Naive B cell (primary cell): ENCODE measurements at regions not wholly inside any gene's neighbourhood (a gene's known extent, or its start where the extent isn't known, plus 50 kb on each side); places are given as distances from the start of the nearest gene placed in this dataset.
"Not testable (repeated sequence)": the region's sequence is repeated elsewhere in the genome, so short reads cannot be mapped to it uniquely, and the experiment has no call there.

Experiments
- ATAC-seq, 2 donors: fragments of 150-1000 bp; cut with Tn5 transposase; 2 replicates each; pipeline ENCODE4 v1.10.0; 2021; ENCODE audit warnings: low read depth in 2 of 2, mild to moderate bottlenecking in 2 of 2, moderate library complexity in 2 of 2
- DNase-seq: peaks from one replicate; pipeline ENCODE4 v3.0.0; 2022
- H3K27ac Mint-ChIP-seq, 6 donors: one replicate each; pipeline ENCODE4 v1.8.0; 2020 to 2022; ENCODE audit warnings: mild to moderate bottlenecking in 6 of 6, mixed read lengths in 6 of 6, moderate library complexity in 5 of 6, inconsistent platforms in 2 of 6
- H3K27me3 Mint-ChIP-seq, 3 donors: one replicate each; pipeline ENCODE4 v1.8.0; 2021 to 2022; ENCODE audit warnings: mixed read lengths in 3 of 3, mild to moderate bottlenecking in 1 of 3
- H3K36me3 Mint-ChIP-seq, 2 donors: one replicate each; pipeline ENCODE4 v1.8.0; 2020 to 2022; ENCODE audit warnings: mixed read lengths in 2 of 2, inconsistent platforms in 1 of 2, mild to moderate bottlenecking in 1 of 2
- H3K4me1 Mint-ChIP-seq, 3 donors: one replicate each; pipeline ENCODE4 v1.8.0; 2020 to 2022; ENCODE audit warnings: mixed read lengths in 3 of 3, inconsistent platforms in 1 of 3, mild to moderate bottlenecking in 1 of 3, moderate library complexity in 1 of 3
- H3K4me3 Mint-ChIP-seq, 8 donors: one replicate each; pipeline ENCODE4 v1.8.0; 2020 to 2022; ENCODE audit warnings: mild to moderate bottlenecking in 8 of 8, mixed read lengths in 8 of 8, moderate library complexity in 8 of 8, inconsistent platforms in 2 of 8
- H3K9me3 Mint-ChIP-seq, 7 donors: one replicate each; pipeline ENCODE4 v1.8.0; 2020 to 2022; ENCODE audit warnings: mixed read lengths in 7 of 7, mild to moderate bottlenecking in 5 of 7, inconsistent platforms in 2 of 7, moderate library complexity in 1 of 7

- not testable (repeated sequence) for ATAC-seq, H3K27ac Mint-ChIP-seq, H3K4me3 Mint-ChIP-seq, H3K27me3 Mint-ChIP-seq, H3K4me1 Mint-ChIP-seq, H3K36me3 Mint-ChIP-seq, DNase-seq
- H3K9me3 Mint-ChIP-seq, result peaks cover 0 to 14% (median 3%) of the 10 kb centered on the region in 7 donors
Measured at GRCh38 chr5:167427641-167428040, 863.8 kb upstream of the WWC1 start.

- no peak overlapping the region for H3K27ac Mint-ChIP-seq
- no peaks in the 10 kb centered on the region for H3K4me1 Mint-ChIP-seq
- no peaks in the 10 kb centered on the region for H3K36me3 Mint-ChIP-seq
Measured at GRCh38 chr5:167440846-167441245, 850.6 kb upstream of the WWC1 start.

GRCh38 chr5:167442922-167443321 is 848.5 kb upstream of the WWC1 start:
- Mint-ChIP-seq H3K27ac (no peak overlapping the region), H3K4me3 (no peak overlapping the region), H3K4me1 (no peaks in the 10 kb centered on the region), H3K9me3 (peaks cover 0 to 2% (median 0%) of the 10 kb centered on the region in 7 donors), H3K27me3 (no peaks in the 10 kb centered on the region), H3K36me3 (no peaks in the 10 kb centered on the region)
- DNase-seq (no peak), ATAC-seq (no peak)

More at GRCh38 chr5:167440846-167441245, 850.6 kb upstream of the WWC1 start:
- Mint-ChIP-seq H3K4me3 (no peak overlapping the region), H3K27me3 (no peaks in the 10 kb centered on the region), H3K9me3 (peaks cover 0 to 4% (median 0%) of the 10 kb centered on the region in 7 donors)
- ATAC-seq (no peak), DNase-seq (no peak)

GRCh38 chr5:167447466-167448375 is 843.7 kb upstream of the WWC1 start:
- H3K27ac Mint-ChIP-seq, result no peak overlapping the region
- no peaks in the 10 kb centered on the region for H3K27me3 Mint-ChIP-seq
- H3K9me3 Mint-ChIP-seq, result peaks cover 0 to 3% (median 0%) of the 10 kb centered on the region in 7 donors

GRCh38 chr5:167448376-167448775 is 843.1 kb upstream of the WWC1 start:
- no peaks in the 10 kb centered on the region for H3K4me1 Mint-ChIP-seq
- no peak for DNase-seq
- H3K27ac Mint-ChIP-seq, result no peak overlapping the region
- H3K9me3 Mint-ChIP-seq, result peaks cover 0 to 4% (median 0%) of the 10 kb centered on the region in 7 donors
- H3K36me3 Mint-ChIP-seq, result no peaks in the 10 kb centered on the region
- H3K27me3 Mint-ChIP-seq, result no peaks in the 10 kb centered on the region
- ATAC-seq, result no peak
- H3K4me3 Mint-ChIP-seq, result no peak overlapping the region

More at GRCh38 chr5:167447466-167448375, 843.7 kb upstream of the WWC1 start:
- ATAC-seq (no peak), DNase-seq (no peak)
- no peak overlapping the region for H3K4me3 Mint-ChIP-seq
- H3K36me3 Mint-ChIP-seq, result no peaks in the 10 kb centered on the region
- H3K4me1 Mint-ChIP-seq, result no peaks in the 10 kb centered on the region

GRCh38 chr5:167451076-167451475 is 840.4 kb upstream of the WWC1 start:
- H3K36me3 Mint-ChIP-seq, result no peaks in the 10 kb centered on the region

GRCh38 chr5:167452136-167452535 is 839.3 kb upstream of the WWC1 start:
- H3K4me3 Mint-ChIP-seq, result no peak overlapping the region
- ATAC-seq, result no peak
- no peak overlapping the region for H3K27ac Mint-ChIP-seq
- peaks cover 0 to 6% (median 0%) of the 10 kb centered on the region in 7 donors for H3K9me3 Mint-ChIP-seq
- DNase-seq, result no peak
- no peaks in the 10 kb centered on the region for H3K27me3 Mint-ChIP-seq
- no peaks in the 10 kb centered on the region for H3K36me3 Mint-ChIP-seq
- H3K4me1 Mint-ChIP-seq, result no peaks in the 10 kb centered on the region

More at GRCh38 chr5:167451076-167451475, 840.4 kb upstream of the WWC1 start:
- H3K27ac Mint-ChIP-seq, result no peak overlapping the region
- ATAC-seq, result no peak
- H3K4me1 Mint-ChIP-seq, result no peaks in the 10 kb centered on the region
- DNase-seq, result no peak
- no peak overlapping the region for H3K4me3 Mint-ChIP-seq
- H3K9me3 Mint-ChIP-seq, result peaks cover 0 to 6% (median 0%) of the 10 kb centered on the region in 7 donors
- H3K27me3 Mint-ChIP-seq, result no peaks in the 10 kb centered on the region

- H3K4me1 Mint-ChIP-seq, result no peaks in the 10 kb centered on the region
- no peak for DNase-seq
- H3K9me3 Mint-ChIP-seq, result peaks cover 0 to 7% (median 0%) of the 10 kb centered on the region in 7 donors
- no peak overlapping the region for H3K4me3 Mint-ChIP-seq
- H3K36me3 Mint-ChIP-seq, result no peaks in the 10 kb centered on the region
- H3K27me3 Mint-ChIP-seq, result no peaks in the 10 kb centered on the region
- no peak overlapping the region for H3K27ac Mint-ChIP-seq
- no peak for ATAC-seq
Measured at GRCh38 chr5:167453246-167454030, 838.0 kb upstream of the WWC1 start.

- H3K27ac Mint-ChIP-seq, result no peak overlapping the region
- H3K4me3 Mint-ChIP-seq, result no peak overlapping the region
- peaks cover 0 to 13% (median 4%) of the 10 kb centered on the region in 7 donors for H3K9me3 Mint-ChIP-seq
- H3K27me3 Mint-ChIP-seq, result no peaks in the 10 kb centered on the region
- ATAC-seq (no peak), DNase-seq (no peak)
- H3K4me1 Mint-ChIP-seq, result no peaks in the 10 kb centered on the region
- peaks cover 0 to 6% of the 10 kb centered on the region in 2 donors for H3K36me3 Mint-ChIP-seq
Measured at GRCh38 chr5:167458412-167458811, 833.0 kb upstream of the WWC1 start.

GRCh38 chr5:167460449-167461020 is 830.9 kb upstream of the WWC1 start:
- peaks cover 0 to 6% of the 10 kb centered on the region in 2 donors for H3K36me3 Mint-ChIP-seq
- peaks cover 0 to 12% (median 4%) of the 10 kb centered on the region in 7 donors for H3K9me3 Mint-ChIP-seq
- H3K4me1 Mint-ChIP-seq, result no peaks in the 10 kb centered on the region
- H3K27ac Mint-ChIP-seq, result no peak overlapping the region
- no peaks in the 10 kb centered on the region for H3K27me3 Mint-ChIP-seq
- ATAC-seq, result no peak
- no peak for DNase-seq
- H3K4me3 Mint-ChIP-seq, result peak overlapping the region in 1 of 8 donors; percentile 21

- Mint-ChIP-seq H3K4me1 (no peaks in the 10 kb centered on the region), H3K4me3 (no peak overlapping the region), H3K27me3 (no peaks in the 10 kb centered on the region), H3K9me3 (peaks cover 0 to 12% (median 8%) of the 10 kb centered on the region in 7 donors), H3K36me3 (peaks cover 0 to 6% of the 10 kb centered on the region in 2 donors), H3K27ac (no peak overlapping the region)
- ATAC-seq (no peak), DNase-seq (no peak)
Measured at GRCh38 chr5:167463939-167464338, 827.5 kb upstream of the WWC1 start.

- Mint-ChIP-seq H3K27ac (no peak overlapping the region), H3K36me3 (peaks cover 0 to 6% of the 10 kb centered on the region in 2 donors), H3K4me3 (no peak overlapping the region), H3K27me3 (no peaks in the 10 kb centered on the region), H3K9me3 (peaks cover 0 to 10% (median 8%) of the 10 kb centered on the region in 7 donors), H3K4me1 (no peaks in the 10 kb centered on the region)
- DNase-seq, result no peak
- ATAC-seq, result no peak
Measured at GRCh38 chr5:167466992-167467391, 824.5 kb upstream of the WWC1 start.

- H3K4me3 Mint-ChIP-seq, result no peak overlapping the region
- no peak overlapping the region for H3K27ac Mint-ChIP-seq
- no peaks in the 10 kb centered on the region for H3K4me1 Mint-ChIP-seq
- ATAC-seq, result no peak
- H3K27me3 Mint-ChIP-seq, result no peaks in the 10 kb centered on the region
- H3K36me3 Mint-ChIP-seq, result no peaks in the 10 kb centered on the region
- no peak for DNase-seq
- H3K9me3 Mint-ChIP-seq, result peaks cover 0 to 3% (median 0%) of the 10 kb centered on the region in 7 donors
Measured at GRCh38 chr5:167472566-167473108, 818.8 kb upstream of the WWC1 start.
